Heart left ventricle (tissue), 13 donors: ENCODE measurements at regions not wholly inside any gene's neighbourhood (a gene's known extent, or its start where the extent isn't known, plus 50 kb on each side); places are given as distances from the start of the nearest gene placed in this dataset.

ENCODE experiments used
- POLR2A ChIP-seq, 2 donors: fragments of 450-650 bp; IDR thresholded peaks; one replicate each; pipeline ENCODE4 v1.6.1; 2017; ENCODE audit warnings: antibody characterized with exemption in 2 of 2, mild to moderate bottlenecking in 2 of 2, moderate library complexity in 2 of 2
- TF ChIP-seq, protein P1 (sequence below), 12 donors: fragments of 200-600 bp; sonication (generic) in 4 of 12; IDR thresholded peaks; one replicate each; pipeline versions ENCODE4 v1.5.0 to v1.8.0; 2018 to 2022; ENCODE audit warnings: antibody characterized with exemption in 12 of 12, mild to moderate bottlenecking in 5 of 12
- donor health status: ischemic (EF 13 %, LVEDD 7.1; RV severe dilation, severe dysfunction).
- donor health status: DM: no; HTN: yes; CAD: no.
- donor health status: DM: no; HTN: no; CAD: no.
- donor health status: ischemic (EF 25% LVEDD 6.9; RV normal size, moderate dysfunction).
- donor health status: ischemic (EF 25% LVEDD 5.7; RV mildly dilated, moderate dysfunction).
- donor health status: ischemic (EF 35%, LVEDD 5.7; RV mildly dilated, moderate dysfunction).
- donor health status: nonischemic (EF 11% LVEDD 7.7; RV severe dilation, severe dysfunction).
- donor health status: DM: yes; HTN: yes; CAD: no.
- donor health status: PGD.
- donor health status: ischemic (EF 29% LVEDD 5.4; RV normal size, mild dysfunction).
- donor health status: nonischemic (EF 23%, LVEDD 6.1; RV moderate dilation, normal function).

DNA sequence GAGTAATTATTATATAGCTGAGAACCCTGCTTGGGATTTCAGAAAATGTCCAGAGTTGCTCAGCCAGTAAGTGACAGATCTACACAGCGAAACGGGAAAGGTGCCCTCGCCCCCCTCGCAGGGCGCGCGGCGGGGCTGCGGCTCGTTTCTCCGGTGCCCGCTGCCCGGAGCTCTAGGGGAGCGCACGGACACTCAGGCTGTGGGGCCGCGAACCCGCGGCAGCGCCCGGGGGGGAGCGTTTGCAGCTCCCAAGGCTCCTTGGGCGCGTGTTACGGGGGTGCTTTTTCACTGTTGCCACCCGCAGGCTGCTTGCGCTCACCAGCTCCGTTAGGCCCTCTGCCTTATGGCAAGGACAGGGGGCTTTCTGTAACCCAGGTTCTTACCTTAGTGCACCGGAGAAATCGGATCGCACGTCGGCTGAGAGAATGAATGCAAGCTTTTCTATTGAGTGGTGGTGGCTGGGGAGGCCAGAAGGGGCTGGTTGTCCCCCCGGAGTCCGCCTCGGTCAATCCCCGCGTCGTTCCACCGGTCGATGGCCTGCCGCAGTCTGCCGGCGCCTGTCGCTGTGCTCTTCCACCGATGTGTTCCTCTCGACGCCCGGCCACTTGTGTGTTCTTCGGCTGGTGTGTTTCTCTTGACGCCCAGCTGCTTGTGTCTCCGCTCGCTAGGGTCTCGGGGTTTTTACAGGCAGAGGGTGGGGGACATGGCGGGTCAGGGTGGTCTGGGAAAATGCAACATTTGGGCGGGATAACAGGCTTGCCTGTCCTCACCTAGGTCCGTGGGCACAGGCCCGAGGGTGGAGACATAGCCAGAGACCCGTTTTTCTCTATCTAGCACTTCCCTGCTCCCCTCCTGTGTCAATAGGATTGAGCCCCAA lies 758.8 kb upstream of the DDX18 start:
- TF ChIP-seq, protein P1, sequence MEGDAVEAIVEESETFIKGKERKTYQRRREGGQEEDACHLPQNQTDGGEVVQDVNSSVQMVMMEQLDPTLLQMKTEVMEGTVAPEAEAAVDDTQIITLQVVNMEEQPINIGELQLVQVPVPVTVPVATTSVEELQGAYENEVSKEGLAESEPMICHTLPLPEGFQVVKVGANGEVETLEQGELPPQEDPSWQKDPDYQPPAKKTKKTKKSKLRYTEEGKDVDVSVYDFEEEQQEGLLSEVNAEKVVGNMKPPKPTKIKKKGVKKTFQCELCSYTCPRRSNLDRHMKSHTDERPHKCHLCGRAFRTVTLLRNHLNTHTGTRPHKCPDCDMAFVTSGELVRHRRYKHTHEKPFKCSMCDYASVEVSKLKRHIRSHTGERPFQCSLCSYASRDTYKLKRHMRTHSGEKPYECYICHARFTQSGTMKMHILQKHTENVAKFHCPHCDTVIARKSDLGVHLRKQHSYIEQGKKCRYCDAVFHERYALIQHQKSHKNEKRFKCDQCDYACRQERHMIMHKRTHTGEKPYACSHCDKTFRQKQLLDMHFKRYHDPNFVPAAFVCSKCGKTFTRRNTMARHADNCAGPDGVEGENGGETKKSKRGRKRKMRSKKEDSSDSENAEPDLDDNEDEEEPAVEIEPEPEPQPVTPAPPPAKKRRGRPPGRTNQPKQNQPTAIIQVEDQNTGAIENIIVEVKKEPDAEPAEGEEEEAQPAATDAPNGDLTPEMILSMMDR (IDR thresholded peaks at IDR 0.05): no peak
- TF ChIP-seq POLR2A (IDR thresholded peaks at IDR 0.05): no peak
